AG10803 (cell line): ENCODE measurements at regions not wholly inside any gene's neighbourhood (a gene's known extent, or its start where the extent isn't known, plus 50 kb on each side); places are given as distances from the start of the nearest gene placed in this dataset.
"Not testable (repeated sequence)": the region's sequence is repeated elsewhere in the genome, so short reads cannot be mapped to it uniquely, and the experiment has no call there.

Source experiments
- DNase-seq: peaks from one replicate; pipeline ENCODE4 v3.0.0; 2010; ENCODE audit warnings: low read depth
- H3K4me3 ChIP-seq: 2 replicates; pipeline ENCODE4 v1.5.1; 2011; ENCODE audit warnings: mild to moderate bottlenecking, low read length, control low read depth
- CTCF ChIP-seq: conservative IDR thresholded peaks from 2 replicates; pipeline ENCODE4 v1.5.1; 2011; ENCODE audit warnings: mild to moderate bottlenecking, low read length, control low read depth, inconsistent platforms

GRCh38 chr14:52148371-52148770, 79.5 kb upstream of the NID2 start:
- no peak for DNase-seq
- TF ChIP-seq CTCF: no peak
- no peak overlapping the region for H3K4me3 ChIP-seq

GRCh38 chr14:52146504-52146903, 77.6 kb upstream of the NID2 start:
- no peak for DNase-seq
- H3K4me3 ChIP-seq: no peak overlapping the region
- TF ChIP-seq CTCF: peak; percentile 31

- not testable (repeated sequence) for H3K4me3 ChIP-seq, DNase-seq
Measured at GRCh38 chr14:52144099-52144498, 75.2 kb upstream of the NID2 start.

- no peak for DNase-seq
- H3K4me3 ChIP-seq: no peak overlapping the region
Measured at GRCh38 chr14:52142504-52142903, 73.6 kb upstream of the NID2 start.

GRCh38 chr14:52131640-52132320, 62.9 kb upstream of the NID2 start:
- H3K4me3 ChIP-seq: no peak overlapping the region
- DNase-seq: peak; percentile 90
- peak; percentile 81 for TF ChIP-seq CTCF

More at GRCh38 chr14:52142504-52142903, 73.6 kb upstream of the NID2 start:
- TF ChIP-seq CTCF: no peak

GRCh38 chr14:52129721-52130120, 60.9 kb upstream of the NID2 start:
- H3K4me3 ChIP-seq: no peak overlapping the region
- TF ChIP-seq CTCF: no peak
- no peak for DNase-seq

- no peak overlapping the region for H3K4me3 ChIP-seq
- no peak for DNase-seq
- no peak for TF ChIP-seq CTCF
Measured at GRCh38 chr14:52125885-52126284, 57.0 kb upstream of the NID2 start.
